CD4-positive, alpha-beta T cell (primary cell): ENCODE measurements at regions not wholly inside any gene's neighbourhood (a gene's known extent, or its start where the extent isn't known, plus 50 kb on each side); places are given as distances from the start of the nearest gene placed in this dataset.
"Not testable (repeated sequence)": the region's sequence is repeated elsewhere in the genome, so short reads cannot be mapped to it uniquely, and the experiment has no call there.

ENCODE experiments used
- ATAC-seq: fragments of 200-7000 bp; cut with Tn5 transposase; one replicate; pipeline ENCODE4 v1.10.0; 2022; ENCODE audit warnings: mild to moderate bottlenecking; ENCODE audit not compliant: poor library complexity
- CTCF ChIA-PET: fragments of 350-600 bp; sonication (Branson Sonifier 250); formaldehyde crosslinking; loops from one replicate; lab custom pipeline; 2021; ENCODE audit warnings: antibody characterized with exemption, inconsistent platforms; lab: Charles Lee
- POLR2A ChIA-PET: fragments of 350-600 bp; sonication (Branson Sonifier 250); formaldehyde crosslinking; loops from one replicate; lab custom pipeline; 2021; ENCODE audit warnings: antibody characterized with exemption, inconsistent platforms; lab: Charles Lee
- DNase-seq, 14 experiments: peaks; one replicate each; pipeline ENCODE4 v3.0.0-alpha.2; 2013 to 2020; ENCODE audit warnings: mixed read lengths in 2 of 14
- H3K27ac ChIP-seq, 2 donors: one replicate each; pipeline versions ENCODE4 v1.5.1 to v1.7.0; 2013; ENCODE audit warnings: low read length in 2 of 2, low read depth in 1 of 2, mild to moderate bottlenecking in 1 of 2
- H3K27me3 ChIP-seq, 2 experiments: 1 replicate in 1 of 2; 2 replicates in 1 of 2; pipeline versions ENCODE4 v1.6.1 to v1.7.0; 2013; ENCODE audit warnings: low read length in 2 of 2, control low read depth in 1 of 2, mild to moderate bottlenecking in 1 of 2, moderate library complexity in 1 of 2; ENCODE audit not compliant: insufficient read depth in 2 of 2, control insufficient read depth in 1 of 2
- H3K36me3 ChIP-seq: one replicate; pipeline ENCODE4 v1.6.1; 2013; ENCODE audit warnings: low read length, control low read depth; ENCODE audit not compliant: insufficient read depth
- H3K4me1 ChIP-seq: one replicate; pipeline ENCODE4 v1.6.1; 2013; ENCODE audit warnings: low read length, control low read depth; ENCODE audit not compliant: insufficient read depth
- H3K4me3 ChIP-seq: one replicate; pipeline ENCODE4 v1.5.1; 2013; ENCODE audit warnings: mild to moderate bottlenecking, low read length, moderate library complexity
- H3K9me3 ChIP-seq, 2 experiments: 1 replicate in 1 of 2; 2 replicates in 1 of 2; pipeline versions ENCODE4 v1.6.1 to v1.7.0; 2013; ENCODE audit warnings: low read length in 2 of 2, mild to moderate bottlenecking in 2 of 2, control low read depth in 1 of 2, moderate library complexity in 1 of 2; ENCODE audit not compliant: control insufficient read depth in 1 of 2, insufficient read depth in 1 of 2
- H3K27ac Mint-ChIP-seq: one replicate; pipeline ENCODE4 v1.8.0; 2020; ENCODE audit warnings: mixed read lengths
- H3K27me3 Mint-ChIP-seq: one replicate; pipeline ENCODE4 v1.8.0; 2021; ENCODE audit warnings: mixed read lengths
- H3K36me3 Mint-ChIP-seq: one replicate; pipeline ENCODE4 v1.8.0; 2021; ENCODE audit warnings: low read depth, mixed read lengths
- H3K4me1 Mint-ChIP-seq: one replicate; pipeline ENCODE4 v1.8.0; 2021; ENCODE audit warnings: low read depth, mixed read lengths
- H3K4me3 Mint-ChIP-seq: one replicate; pipeline ENCODE4 v1.8.0; 2020; ENCODE audit warnings: mild to moderate bottlenecking, mixed read lengths
- H3K9me3 Mint-ChIP-seq: one replicate; pipeline ENCODE4 v1.8.0; 2020; ENCODE audit warnings: mixed read lengths
- CTCF ChIP-seq: fragments of 200-600 bp; IDR thresholded peaks from one replicate; pipeline ENCODE4 v1.8.0; 2022; ENCODE audit warnings: antibody characterized with exemption, mild to moderate bottlenecking
- intact Hi-C, 2 experiments: fragments of 100-400 bp; cut with DNase I in 1 of 2; cut with micrococcal nuclease in 1 of 2; formaldehyde crosslinking; loops; one replicate each; pipeline versions ENCODE4 v1.15.1 to v1.9.0; 2023 to 2025; cut with DNase I, micrococcal nuclease

DNA sequence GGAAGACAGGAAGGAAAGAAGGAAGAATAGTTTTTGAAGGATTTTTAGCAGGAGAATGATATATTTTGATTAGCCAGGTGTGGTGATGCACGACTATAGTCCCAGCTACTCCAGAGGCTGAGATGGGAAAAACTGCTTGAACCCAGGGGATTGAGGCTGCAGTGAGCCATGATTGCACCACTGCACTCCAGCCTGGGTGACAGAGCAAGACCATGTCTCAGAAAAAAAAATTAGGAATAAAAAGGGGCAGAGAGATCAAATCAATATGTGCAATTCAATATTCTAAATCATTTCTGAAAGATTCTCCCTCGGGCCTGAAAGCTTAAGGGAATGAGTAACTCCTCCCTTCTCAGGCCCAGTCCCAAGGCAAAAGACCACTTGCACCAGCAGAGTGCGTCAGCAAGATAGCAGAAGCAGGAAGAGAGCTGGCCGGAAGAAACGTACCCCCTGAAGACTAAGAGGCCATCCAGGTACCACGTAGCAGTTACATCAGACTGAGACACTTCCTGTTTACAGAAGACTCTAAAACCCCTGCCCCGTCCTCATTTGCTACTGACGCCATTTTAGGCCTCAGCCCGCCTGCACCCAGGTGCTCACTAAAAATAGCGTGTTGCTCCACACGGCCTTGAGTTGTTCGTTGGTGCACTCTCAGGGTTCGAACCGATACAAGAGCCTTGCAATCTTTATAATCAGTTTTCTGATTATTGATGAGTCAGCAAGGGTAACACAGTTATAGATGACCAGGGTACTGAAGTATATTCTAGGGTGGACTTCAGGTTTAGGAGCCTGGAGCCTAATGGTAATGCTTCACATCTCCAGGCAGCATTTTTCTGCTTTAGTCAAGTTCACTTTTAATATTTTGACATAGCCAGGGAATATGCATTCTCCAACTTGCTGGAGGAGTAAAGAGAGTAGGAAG lies 57.7 kb upstream of the CSRP2 start:
- CTCF ChIA-PET = interaction anchor here (1.3 kb wide), 1 partner anchor 74 kb away, joined by 3 read pairs; no protein-coding TSS in a partner anchor

GRCh38 chr12:76933392-76933791 lies 54.6 kb upstream of the CSRP2 start:
- ATAC-seq, H3K9me3 ChIP-seq, H3K9me3 Mint-ChIP-seq, H3K4me3 ChIP-seq, intact Hi-C loops, H3K36me3 ChIP-seq, H3K4me1 ChIP-seq, CTCF ChIA-PET, DNase-seq, H3K27ac ChIP-seq, POLR2A ChIA-PET, H3K27me3 ChIP-seq, H3K4me3 Mint-ChIP-seq, H3K4me1 Mint-ChIP-seq, H3K27ac Mint-ChIP-seq, H3K36me3 Mint-ChIP-seq: not testable (repeated sequence)
- peaks cover 11% of the 10 kb centered on the region for H3K27me3 Mint-ChIP-seq

More for the DNA sequence above, 57.7 kb upstream of the CSRP2 start:
- Mint-ChIP-seq H3K27me3 (no peaks in the 10 kb centered on the region), H3K4me1 (no peaks in the 10 kb centered on the region), H3K27ac (no peak overlapping the region), H3K4me3 (no peak overlapping the region), H3K36me3 (no peaks in the 10 kb centered on the region), H3K9me3 (no peaks in the 10 kb centered on the region)
- H3K36me3 ChIP-seq = no peaks in the 10 kb centered on the region
- TF ChIP-seq CTCF = no peak
- H3K27ac ChIP-seq = no peak overlapping the region
- DNase-seq (no peak), ATAC-seq (no peak)
- H3K4me3 ChIP-seq = no peak overlapping the region
- POLR2A ChIA-PET = no interaction called here
- H3K27me3 ChIP-seq = no peaks in the 10 kb centered on the region
- H3K4me1 ChIP-seq = no peaks in the 10 kb centered on the region
- intact Hi-C loops = no loop called here
- no peaks in the 10 kb centered on the region for H3K9me3 ChIP-seq

GRCh38 chr12:76929499-76929898 lies 50.7 kb upstream of the CSRP2 start:
- ChIA-PET POLR2A (no interaction called here), CTCF (no interaction called here)
- H3K36me3 ChIP-seq = no peaks in the 10 kb centered on the region
- no peak for TF ChIP-seq CTCF
- Mint-ChIP-seq H3K36me3 (no peaks in the 10 kb centered on the region), H3K9me3 (no peaks in the 10 kb centered on the region), H3K4me3 (no peak overlapping the region), H3K27me3 (peaks cover 11% of the 10 kb centered on the region), H3K4me1 (no peaks in the 10 kb centered on the region), H3K27ac (no peak overlapping the region)
- H3K27me3 ChIP-seq = peaks cover 0 to 4% of the 10 kb centered on the region in 2 experiments
- no peaks in the 10 kb centered on the region for H3K4me1 ChIP-seq
- no peak overlapping the region for H3K27ac ChIP-seq
- no peak overlapping the region for H3K4me3 ChIP-seq
- ATAC-seq (no peak), DNase-seq (no peak)
- no peaks in the 10 kb centered on the region for H3K9me3 ChIP-seq
- intact Hi-C loops = loop anchor here (5.0 kb wide), 1 partner anchor 307 kb away; no protein-coding TSS in a partner anchor
